A549 (cell line): ENCODE measurements at regions not wholly inside any gene's neighbourhood (a gene's known extent, or its start where the extent isn't known, plus 50 kb on each side); places are given as distances from the start of the nearest gene placed in this dataset.

Experiments used
- ATAC-seq, 2 experiments: fragments of 200-7000 bp in 1 of 2; fragments of >200 bp in 1 of 2; cut with Nextera tagmentation in 1 of 2; cut with Tn5 transposase in 1 of 2; 3 replicates each; pipeline versions ENCODE4 v1.8.0 to v1.9.1; 2018 to 2020; ENCODE audit warnings: mild to moderate bottlenecking in 1 of 2, moderate library complexity in 1 of 2
- CTCF ChIA-PET: fragments of 300-600 bp; sonication (Branson Sonifier 250); formaldehyde crosslinking; extraction: SDS; loops from one replicate; lab custom pipeline; 2021; ENCODE audit warnings: antibody characterized with exemption, inconsistent platforms; lab: Yijun Ruan, JAX
- POLR2A ChIA-PET: fragments of 350-600 bp; formaldehyde crosslinking; extraction: SDS; loops from one replicate; lab custom pipeline; 2021; ENCODE audit warnings: antibody characterized with exemption, inconsistent platforms; lab: Yijun Ruan, JAX
- DNase-seq, 2 experiments: peaks; one replicate each; pipeline versions ENCODE4 v3.0.0 to v3.0.0-alpha.2; 2011 to 2016; ENCODE audit warnings: low read depth in 1 of 2, low spot score in 1 of 2
- FAIRE-seq: peaks from 2 replicates; lab custom pipeline; 2011; peaks lifted over from hg19 to GRCh38; lab: Jason Lieb, UNC
- H3K27ac ChIP-seq, 2 experiments: fragments of >200 bp; sonication (Bioruptor Twin); formaldehyde crosslinking; 3 replicates each; pipeline ENCODE4 v1.5.1; 2016 to 2017
- H3K4me1 ChIP-seq: fragments of >200 bp; sonication (Bioruptor Twin); formaldehyde crosslinking; 3 replicates; pipeline ENCODE4 v1.6.1; 2016
- H3K4me2 ChIP-seq: fragments of >200 bp; sonication (Bioruptor Twin); formaldehyde crosslinking; 3 replicates; pipeline ENCODE4 v1.6.1; 2016
- H3K4me3 ChIP-seq: fragments of >200 bp; sonication (Bioruptor Twin); formaldehyde crosslinking; 3 replicates; pipeline ENCODE4 v1.5.1; 2016
- H3K9me3 ChIP-seq: fragments of >200 bp; sonication (Bioruptor Twin); formaldehyde crosslinking; 3 replicates; pipeline ENCODE4 v1.6.1; 2016
- CHD2 ChIP-seq: fragments of 150-350 bp; IDR thresholded peaks from 2 replicates; pipeline ENCODE4 v1.6.1; 2014; ENCODE audit warnings: low read length; ENCODE audit not compliant: partially characterized antibody
- EHF ChIP-seq: fragments of 250-450 bp; sonication (Bioruptor Pico); IDR thresholded peaks from 2 replicates; pipeline ENCODE4 v1.5.0; 2020; ENCODE audit warnings: mild to moderate bottlenecking
- FOSL2 ChIP-seq, 2 experiments: fragments of 450-650 bp in 1 of 2; fragments of >200 bp in 1 of 2; sonication (Bioruptor Twin) in 1 of 2; formaldehyde crosslinking; IDR thresholded peaks; 2 replicates each; pipeline versions ENCODE4 v1.5.0 to v1.6.1; 2016 to 2020; ENCODE audit warnings: mild to moderate bottlenecking in 1 of 2, moderate library complexity in 1 of 2
- GATA3 ChIP-seq: IDR thresholded peaks from 2 replicates; pipeline ENCODE4 v1.6.1; 2012; ENCODE audit warnings: borderline replicate concordance
- HMGXB4 ChIP-seq: fragments of 250-450 bp; sonication (Bioruptor Pico); IDR thresholded peaks from 2 replicates; pipeline ENCODE4 v1.5.0; 2021; ENCODE audit warnings: mild to moderate bottlenecking, moderate library complexity, borderline replicate concordance
- HOXB13 ChIP-seq: fragments of 250-450 bp; sonication (Bioruptor Pico); IDR thresholded peaks from 2 replicates; pipeline ENCODE4 v1.5.0; 2020; ENCODE audit warnings: low read depth, mild to moderate bottlenecking, moderate library complexity
- MAX ChIP-seq: IDR thresholded peaks from 2 replicates; pipeline ENCODE4 v1.6.1; 2012
- MAZ ChIP-seq: fragments of 150-350 bp; IDR thresholded peaks from 2 replicates; pipeline ENCODE4 v1.6.1; 2014; ENCODE audit warnings: antibody characterized with exemption, low read depth, low read length, borderline replicate concordance
- MYC ChIP-seq: IDR thresholded peaks from 2 replicates; pipeline ENCODE4 v1.6.1; 2012; ENCODE audit warnings: mild to moderate bottlenecking, inconsistent platforms, low read length, improper control_type of control experiment, borderline replicate concordance
- PHF8 ChIP-seq: fragments of 200-600 bp; sonication (generic); IDR thresholded peaks from 2 replicates; pipeline ENCODE4 v1.6.1; 2016; ENCODE audit warnings: low read depth, mild to moderate bottlenecking, antibody characterized with exemption, moderate library complexity, borderline replicate concordance
- POLR2A ChIP-seq: IDR thresholded peaks from 2 replicates; pipeline ENCODE4 v1.6.1; 2012; ENCODE audit warnings: mild to moderate bottlenecking, low read length
- POLR2AphosphoS2 ChIP-seq: conservative IDR thresholded peaks from 2 replicates; pipeline ENCODE4 v1.6.1; 2012; ENCODE audit warnings: low read length, improper control_type of control experiment, inconsistent platforms
- RCOR1 ChIP-seq: fragments of 150-350 bp; IDR thresholded peaks from 2 replicates; pipeline ENCODE4 v1.6.1; 2014; ENCODE audit warnings: antibody characterized with exemption, low read length, low read depth
- RNF2 ChIP-seq: fragments of 200-600 bp; sonication (generic); IDR thresholded peaks from 2 replicates; pipeline ENCODE4 v1.6.1; 2016; ENCODE audit warnings: low read depth, mild to moderate bottlenecking, antibody characterized with exemption, moderate library complexity, borderline replicate concordance
- ZC3H11A ChIP-seq: fragments of 450-650 bp; IDR thresholded peaks from 2 replicates; pipeline ENCODE4 v1.6.1; 2014; ENCODE audit warnings: antibody characterized with exemption, mild to moderate bottlenecking
- ZFP36 ChIP-seq: fragments of 450-650 bp; IDR thresholded peaks from 2 replicates; pipeline ENCODE4 v1.6.1; 2014; ENCODE audit warnings: borderline replicate concordance; ENCODE audit not compliant: partially characterized antibody
- ZNF302 ChIP-seq: fragments of 250-450 bp; sonication (Bioruptor Pico); IDR thresholded peaks from 2 replicates; pipeline ENCODE4 v1.9.0; 2021; ENCODE audit warnings: inconsistent platforms, mild to moderate bottlenecking, moderate library complexity
- WGBS: methylation state at CpG from one replicate; pipeline ENCODE4 v1.1.6; 2017; ENCODE audit errors: missing lambda C conversion rate; 5-methylcytosine and 5-hydroxymethylcytosine counted together
- TF ChIP-seq, protein P1 (sequence below): IDR thresholded peaks from 2 replicates; pipeline ENCODE4 v1.6.1; 2012; ENCODE audit warnings: low read depth, borderline replicate concordance
- TF ChIP-seq, protein P2 (sequence below): fragments of 150-350 bp; IDR thresholded peaks from 2 replicates; pipeline ENCODE4 v1.6.1; 2014; ENCODE audit warnings: low read depth, mild to moderate bottlenecking, low read length

- TF ChIP-seq GATA3 (no peak), HOXB13 (CRISPR knock-in tag) (no peak), MYC (no peak), ZC3H11A (no peak), EHF (CRISPR knock-in tag) (no peak)
Measured at GRCh38 chr5:89449392-89450148, 566.6 kb upstream of the MEF2C start (continued).

GRCh38 chr5:89447027-89447426 lies 564.0 kb upstream of the MEF2C start:
- ATAC-seq: no peak
- WGBS: 8% methylated on average over 3 of the region's 3 CpGs
- no peak for FAIRE-seq
- TF ChIP-seq, protein P1, sequence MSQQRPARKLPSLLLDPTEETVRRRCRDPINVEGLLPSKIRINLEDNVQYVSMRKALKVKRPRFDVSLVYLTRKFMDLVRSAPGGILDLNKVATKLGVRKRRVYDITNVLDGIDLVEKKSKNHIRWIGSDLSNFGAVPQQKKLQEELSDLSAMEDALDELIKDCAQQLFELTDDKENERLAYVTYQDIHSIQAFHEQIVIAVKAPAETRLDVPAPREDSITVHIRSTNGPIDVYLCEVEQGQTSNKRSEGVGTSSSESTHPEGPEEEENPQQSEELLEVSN: no peak
- TF ChIP-seq RNF2: no peak
- TF ChIP-seq MYC: no peak
- no peak for TF ChIP-seq ZNF302
- TF ChIP-seq ZFP36: no peak
- TF ChIP-seq CHD2: no peak
- TF ChIP-seq EHF (CRISPR knock-in tag): no peak
- TF ChIP-seq, protein P2, sequence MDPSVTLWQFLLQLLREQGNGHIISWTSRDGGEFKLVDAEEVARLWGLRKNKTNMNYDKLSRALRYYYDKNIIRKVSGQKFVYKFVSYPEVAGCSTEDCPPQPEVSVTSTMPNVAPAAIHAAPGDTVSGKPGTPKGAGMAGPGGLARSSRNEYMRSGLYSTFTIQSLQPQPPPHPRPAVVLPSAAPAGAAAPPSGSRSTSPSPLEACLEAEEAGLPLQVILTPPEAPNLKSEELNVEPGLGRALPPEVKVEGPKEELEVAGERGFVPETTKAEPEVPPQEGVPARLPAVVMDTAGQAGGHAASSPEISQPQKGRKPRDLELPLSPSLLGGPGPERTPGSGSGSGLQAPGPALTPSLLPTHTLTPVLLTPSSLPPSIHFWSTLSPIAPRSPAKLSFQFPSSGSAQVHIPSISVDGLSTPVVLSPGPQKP: no peak
- no peak for TF ChIP-seq HMGXB4 (CRISPR knock-in tag)
- TF ChIP-seq ZC3H11A: no peak
- TF ChIP-seq POLR2A: no peak
- no peak for TF ChIP-seq MAX
- TF ChIP-seq FOSL2 (IDR thresholded peaks at IDR 0.05): no peak
- no peak for TF ChIP-seq FOSL2 (CRISPR knock-in tag; IDR thresholded peaks at IDR 0.05)
- no peak for TF ChIP-seq MAZ
- TF ChIP-seq POLR2AphosphoS2: no peak
- TF ChIP-seq PHF8: no peak
- TF ChIP-seq RCOR1: no peak
- no peak overlapping the region for H3K27ac ChIP-seq
- H3K4me3 ChIP-seq: no peak overlapping the region
- H3K9me3 ChIP-seq: no peaks in the 10 kb centered on the region
- DNase-seq: no peak
- ChIA-PET CTCF (no interaction called here), POLR2A (no interaction called here)
- H3K4me1 ChIP-seq: no peaks in the 10 kb centered on the region
- H3K4me2 ChIP-seq: no peak overlapping the region

GRCh38 chr5:89445106-89445745 lies 562.2 kb upstream of the MEF2C start:
- DNase-seq: no peak
- ChIA-PET POLR2A (no interaction called here), CTCF (no interaction called here)
- 20% methylated on average over 5 of the region's 5 CpGs for WGBS
- FAIRE-seq: no peak
- no peak overlapping the region for H3K4me3 ChIP-seq
- no peaks in the 10 kb centered on the region for H3K9me3 ChIP-seq
- no peak overlapping the region for H3K4me2 ChIP-seq
- no peak for ATAC-seq
- no peak overlapping the region for H3K27ac ChIP-seq
- no peak for TF ChIP-seq ZNF302
- H3K4me1 ChIP-seq: no peaks in the 10 kb centered on the region
